G401.6 (cell line): ENCODE measurements at regions not wholly inside any gene's neighbourhood (a gene's known extent, or its start where the extent isn't known, plus 50 kb on each side); places are given as distances from the start of the nearest gene placed in this dataset.
"Not testable (repeated sequence)": the region's sequence is repeated elsewhere in the genome, so short reads cannot be mapped to it uniquely, and the experiment has no call there.

Source experiments
- FAIRE-seq: peaks from 2 replicates; lab custom pipeline; 2012; peaks lifted over from hg19 to GRCh38; lab: Jason Lieb, UNC

GRCh38 chr2:187994464-187995331 lies 297.0 kb upstream of the GULP1 start:
- no peak for FAIRE-seq

GRCh38 chr2:187995556-187995955 lies 296.1 kb upstream of the GULP1 start:
- no peak for FAIRE-seq

- FAIRE-seq: no peak
These were observed 295.0 kb upstream of the GULP1 start for GRCh38 chr2:187996630-187997029.

- peak; percentile 64 for FAIRE-seq
These were observed 291.5 kb upstream of the GULP1 start for GRCh38 chr2:188000189-188000588.

GRCh38 chr2:188003800-188004199 lies 287.9 kb upstream of the GULP1 start:
- no peak for FAIRE-seq

- no peak for FAIRE-seq
These were observed 277.9 kb upstream of the GULP1 start for GRCh38 chr2:188013767-188014166.

GRCh38 chr2:188016917-188017316 lies 274.8 kb upstream of the GULP1 start:
- no peak for FAIRE-seq

GRCh38 chr2:188022389-188022788 lies 269.3 kb upstream of the GULP1 start:
- FAIRE-seq: no peak

GRCh38 chr2:188023035-188023434 lies 268.6 kb upstream of the GULP1 start:
- FAIRE-seq: no peak

- no peak for FAIRE-seq
These were observed 266.9 kb upstream of the GULP1 start for GRCh38 chr2:188024811-188025210.

- no peak for FAIRE-seq
These were observed 262.9 kb upstream of the GULP1 start for GRCh38 chr2:188028739-188029138.

- no peak for FAIRE-seq
These were observed 259.4 kb upstream of the GULP1 start for GRCh38 chr2:188032306-188032705.

- no peak for FAIRE-seq
These were observed 258.9 kb upstream of the GULP1 start for GRCh38 chr2:188032786-188033185.

GRCh38 chr2:188033240-188033639 lies 258.4 kb upstream of the GULP1 start:
- FAIRE-seq: not testable (repeated sequence)

- not testable (repeated sequence) for FAIRE-seq
These were observed 257.6 kb upstream of the GULP1 start for GRCh38 chr2:188034102-188034501.

GRCh38 chr2:188035377-188035776 lies 256.3 kb upstream of the GULP1 start:
- not testable (repeated sequence) for FAIRE-seq

- FAIRE-seq: not testable (repeated sequence)
These were observed 254.9 kb upstream of the GULP1 start for GRCh38 chr2:188036786-188037185.

GRCh38 chr2:188039307-188039706 lies 252.4 kb upstream of the GULP1 start:
- FAIRE-seq: no peak

- no peak for FAIRE-seq
These were observed 249.3 kb upstream of the GULP1 start for GRCh38 chr2:188042412-188042811.

GRCh38 chr2:188045016-188045415 lies 246.7 kb upstream of the GULP1 start:
- no peak for FAIRE-seq

GRCh38 chr2:188046437-188046836 lies 245.2 kb upstream of the GULP1 start:
- FAIRE-seq: no peak

- no peak for FAIRE-seq
These were observed 243.9 kb upstream of the GULP1 start for GRCh38 chr2:188047735-188048134.

GRCh38 chr2:188050726-188051125 lies 240.9 kb upstream of the GULP1 start:
- no peak for FAIRE-seq

GRCh38 chr2:188051706-188052105 lies 240.0 kb upstream of the GULP1 start:
- no peak for FAIRE-seq
